ENCODE measurements at regions not wholly inside any gene's neighbourhood (a gene's known extent, or its start where the extent isn't known, plus 50 kb on each side); places are given as distances from the start of the nearest gene placed in this dataset.

DNA sequence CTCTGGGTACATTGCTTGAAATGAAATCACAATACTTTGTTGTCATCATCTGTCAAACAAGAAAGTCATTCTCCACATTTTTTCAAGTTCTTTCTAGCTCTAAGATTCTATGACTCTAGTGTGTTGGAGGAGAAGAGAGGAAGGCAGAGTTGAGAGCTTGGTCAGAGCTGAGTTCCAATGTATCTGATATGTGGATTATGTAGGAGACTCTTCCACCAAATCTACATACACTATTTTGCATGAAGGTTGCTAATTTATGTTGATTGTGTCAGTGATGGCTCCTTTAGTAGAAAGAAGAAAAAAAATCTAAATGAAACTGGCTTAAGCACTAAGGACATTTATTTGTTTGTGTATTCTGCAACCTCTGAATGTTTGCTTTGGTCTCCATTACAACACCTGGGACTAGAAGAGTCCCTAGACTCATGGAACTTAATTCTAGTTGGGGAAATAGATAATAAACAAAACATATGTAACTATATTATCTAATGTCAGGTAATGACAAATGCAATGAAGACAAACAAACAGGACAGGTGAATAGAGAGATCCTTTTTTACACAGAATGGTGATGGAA, 691.9 kb downstream of the UQCRFS1 start:
- Mint-ChIP-seq H3K4me1 (peaks cover 29% of the 10 kb centered on the region), H3K27ac (no peak overlapping the region), H3K36me3 (ENCODE audit: low read depth) (no peaks in the 10 kb centered on the region), H3K9me3 (peaks cover 9% of the 10 kb centered on the region), H3K4me3 (no peak overlapping the region), H3K27me3 (ENCODE audit: low read depth, poor library complexity) (no peaks in the 10 kb centered on the region)
- TF ChIP-seq, protein P1, sequence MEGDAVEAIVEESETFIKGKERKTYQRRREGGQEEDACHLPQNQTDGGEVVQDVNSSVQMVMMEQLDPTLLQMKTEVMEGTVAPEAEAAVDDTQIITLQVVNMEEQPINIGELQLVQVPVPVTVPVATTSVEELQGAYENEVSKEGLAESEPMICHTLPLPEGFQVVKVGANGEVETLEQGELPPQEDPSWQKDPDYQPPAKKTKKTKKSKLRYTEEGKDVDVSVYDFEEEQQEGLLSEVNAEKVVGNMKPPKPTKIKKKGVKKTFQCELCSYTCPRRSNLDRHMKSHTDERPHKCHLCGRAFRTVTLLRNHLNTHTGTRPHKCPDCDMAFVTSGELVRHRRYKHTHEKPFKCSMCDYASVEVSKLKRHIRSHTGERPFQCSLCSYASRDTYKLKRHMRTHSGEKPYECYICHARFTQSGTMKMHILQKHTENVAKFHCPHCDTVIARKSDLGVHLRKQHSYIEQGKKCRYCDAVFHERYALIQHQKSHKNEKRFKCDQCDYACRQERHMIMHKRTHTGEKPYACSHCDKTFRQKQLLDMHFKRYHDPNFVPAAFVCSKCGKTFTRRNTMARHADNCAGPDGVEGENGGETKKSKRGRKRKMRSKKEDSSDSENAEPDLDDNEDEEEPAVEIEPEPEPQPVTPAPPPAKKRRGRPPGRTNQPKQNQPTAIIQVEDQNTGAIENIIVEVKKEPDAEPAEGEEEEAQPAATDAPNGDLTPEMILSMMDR (IDR thresholded peaks at IDR 0.05), result no peak
- DNase-seq, result no peak

GRCh38 chr19:28519952-28520861, 692.7 kb downstream of the UQCRFS1 start:
- DNase-seq, result peak; percentile 43
- Mint-ChIP-seq H3K9me3 (peaks cover 5% of the 10 kb centered on the region), H3K27me3 (ENCODE audit: low read depth, poor library complexity) (no peaks in the 10 kb centered on the region), H3K4me1 (peaks cover 33% of the 10 kb centered on the region), H3K27ac (peak overlapping the region; percentile 2), H3K36me3 (ENCODE audit: low read depth) (no peaks in the 10 kb centered on the region), H3K4me3 (no peak overlapping the region)
- TF ChIP-seq, protein P1 (IDR thresholded peaks at IDR 0.05), result no peak

DNA sequence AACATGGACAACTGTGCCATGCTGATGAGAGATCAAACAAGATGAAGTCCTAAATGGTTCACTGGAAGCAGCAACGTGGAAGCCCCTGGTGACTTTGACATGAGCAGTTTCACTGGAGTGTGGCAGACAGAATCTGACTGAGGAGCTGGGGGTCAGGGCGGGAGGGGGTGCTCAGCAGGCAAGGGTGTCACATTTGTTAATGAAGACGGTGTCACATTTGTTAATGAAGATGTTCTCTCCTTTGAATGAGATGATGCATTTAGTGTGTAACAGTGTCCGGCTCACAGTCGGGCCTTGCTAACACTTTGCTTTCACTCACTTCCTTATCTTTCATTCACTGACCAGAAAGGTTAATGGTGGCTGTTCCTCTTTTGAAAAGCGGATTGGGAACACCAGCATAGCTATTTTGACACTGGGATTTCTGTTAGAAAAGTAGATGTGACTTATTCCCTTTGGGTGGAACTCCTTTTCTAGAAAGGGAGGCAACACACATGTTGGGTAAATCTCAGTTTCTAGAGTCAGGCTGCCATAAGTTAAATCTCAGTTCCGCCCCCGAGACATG, 693.7 kb downstream of the UQCRFS1 start:
- no peaks in the 10 kb centered on the region for H3K36me3 Mint-ChIP-seq (ENCODE audit: low read depth)
- TF ChIP-seq, protein P1 (IDR thresholded peaks at IDR 0.05), result no peak

GRCh38 chr19:28516415-28516872, 696.5 kb downstream of the UQCRFS1 start:
- no peak overlapping the region for H3K4me3 Mint-ChIP-seq
- no peak for DNase-seq
- H3K27me3 Mint-ChIP-seq (ENCODE audit: low read depth, poor library complexity), result peaks cover 4% of the 10 kb centered on the region
- H3K27ac Mint-ChIP-seq, result no peak overlapping the region
- no peaks in the 10 kb centered on the region for H3K36me3 Mint-ChIP-seq (ENCODE audit: low read depth)
- TF ChIP-seq, protein P1 (IDR thresholded peaks at IDR 0.05), result no peak
- H3K9me3 Mint-ChIP-seq, result no peaks in the 10 kb centered on the region
- H3K4me1 Mint-ChIP-seq, result peaks cover 40% of the 10 kb centered on the region

More for the DNA sequence above, 693.7 kb downstream of the UQCRFS1 start:
- H3K4me1 Mint-ChIP-seq, result peaks cover 35% of the 10 kb centered on the region
- H3K4me3 Mint-ChIP-seq, result no peak overlapping the region
- H3K27me3 Mint-ChIP-seq (ENCODE audit: low read depth, poor library complexity), result no peaks in the 10 kb centered on the region
- H3K9me3 Mint-ChIP-seq, result no peaks in the 10 kb centered on the region
- peak overlapping the region; percentile 2 for H3K27ac Mint-ChIP-seq
- no peak for DNase-seq

- no peak overlapping the region for H3K4me3 Mint-ChIP-seq
- H3K9me3 Mint-ChIP-seq, result no peaks in the 10 kb centered on the region
- no peaks in the 10 kb centered on the region for H3K36me3 Mint-ChIP-seq (ENCODE audit: low read depth)
- TF ChIP-seq, protein P1 (IDR thresholded peaks at IDR 0.05), result no peak
- peak; percentile 23 for DNase-seq
- peaks cover 4% of the 10 kb centered on the region for H3K27me3 Mint-ChIP-seq (ENCODE audit: low read depth, poor library complexity)
- H3K4me1 Mint-ChIP-seq, result peaks cover 31% of the 10 kb centered on the region
- H3K27ac Mint-ChIP-seq, result no peak overlapping the region
Observed at GRCh38 chr19:28514166-28514565, 698.8 kb downstream of the UQCRFS1 start.
